GM18505 (cell line): ENCODE measurements at regions not wholly inside any gene's neighbourhood (a gene's known extent, or its start where the extent isn't known, plus 50 kb on each side); places are given as distances from the start of the nearest gene placed in this dataset.
"Not testable (repeated sequence)": the region's sequence is repeated elsewhere in the genome, so short reads cannot be mapped to it uniquely, and the experiment has no call there.

Experiments
- ATAC-seq: cut with Tn5 transposase; IDR thresholded peaks from one replicate; pipeline ENCODE4 v1.9.1; 2021; ENCODE audit not compliant: unreplicated experiment
- POLR2A ChIP-seq: IDR thresholded peaks from 4 replicates; pipeline ENCODE4 v1.6.1; 2011; ENCODE audit warnings: borderline replicate concordance; ENCODE audit not compliant: insufficient read depth, insufficient read length; ENCODE audit errors: extremely low read depth

GRCh38 chr5:119752921-119753886, 123.8 kb downstream of the FAM170A start:
- TF ChIP-seq POLR2A: no peak
- no peak for ATAC-seq

- ATAC-seq: not testable (repeated sequence)
These were observed 125.5 kb downstream of the FAM170A start for GRCh38 chr5:119754825-119755224.

GRCh38 chr5:119757276-119757675, 127.9 kb downstream of the FAM170A start:
- no peak for TF ChIP-seq POLR2A
- ATAC-seq: no peak

GRCh38 chr5:119769695-119770693, 140.6 kb downstream of the FAM170A start:
- not testable (repeated sequence) for ATAC-seq

GRCh38 chr5:119780145-119780544, 150.8 kb downstream of the FAM170A start:
- not testable (repeated sequence) for ATAC-seq

- no peak for ATAC-seq
- no peak for TF ChIP-seq POLR2A
These were observed 155.7 kb downstream of the FAM170A start for GRCh38 chr5:119785057-119785456.

- TF ChIP-seq POLR2A: no peak
- no peak for ATAC-seq
These were observed 160.2 kb downstream of the FAM170A start for GRCh38 chr5:119789406-119790117.

- no peak for TF ChIP-seq POLR2A
- no peak for ATAC-seq
These were observed 162.9 kb downstream of the FAM170A start for GRCh38 chr5:119792161-119792799.

GRCh38 chr5:119795768-119796167, 166.4 kb downstream of the FAM170A start:
- ATAC-seq: no peak
- no peak for TF ChIP-seq POLR2A

- TF ChIP-seq POLR2A: no peak
- no peak for ATAC-seq
These were observed 172.2 kb downstream of the FAM170A start for GRCh38 chr5:119801570-119801969.

GRCh38 chr5:119808024-119808423, 178.7 kb downstream of the FAM170A start:
- no peak for TF ChIP-seq POLR2A
- ATAC-seq: no peak

GRCh38 chr5:119808474-119808873, 179.1 kb downstream of the FAM170A start:
- no peak for TF ChIP-seq POLR2A
- no peak for ATAC-seq

- no peak for ATAC-seq
- TF ChIP-seq POLR2A: no peak
These were observed 180.9 kb downstream of the FAM170A start for GRCh38 chr5:119810217-119810616.

GRCh38 chr5:119811458-119811857, 182.1 kb downstream of the FAM170A start:
- no peak for TF ChIP-seq POLR2A
- no peak for ATAC-seq
